ENCODE measurements at regions not wholly inside any gene's neighbourhood (a gene's known extent, or its start where the extent isn't known, plus 50 kb on each side); places are given as distances from the start of the nearest gene placed in this dataset.

DNA sequence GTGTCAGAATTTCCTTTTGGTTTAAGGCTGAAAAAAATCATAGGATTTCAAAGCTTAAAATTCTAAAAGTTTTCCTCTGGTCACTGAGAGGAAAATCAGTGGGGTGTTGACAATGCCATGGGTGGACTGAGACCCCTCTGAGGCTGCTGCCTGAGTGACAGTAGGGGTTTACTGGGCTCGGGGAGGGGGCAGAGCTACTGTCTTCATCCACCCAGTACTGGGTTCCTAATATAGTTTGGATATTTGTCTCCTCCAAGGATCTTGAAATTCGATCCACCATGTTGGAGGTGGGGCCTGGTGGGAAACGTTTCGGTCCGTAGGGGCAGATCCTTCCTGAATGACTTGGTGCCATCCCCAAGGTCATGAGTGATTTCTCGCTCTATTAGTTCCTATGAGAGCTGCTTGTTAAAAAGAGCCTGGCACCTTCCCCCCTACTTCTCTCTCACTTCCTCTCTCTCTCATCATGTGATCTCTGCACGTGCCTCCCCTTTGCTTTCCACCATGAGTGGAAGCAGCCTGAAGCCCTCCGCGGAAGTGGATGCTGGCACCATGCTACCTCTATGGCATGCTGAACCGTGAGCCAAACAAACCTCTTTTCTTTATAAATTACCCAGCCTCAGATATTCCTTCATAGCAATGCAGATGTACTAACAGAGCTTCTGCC, 72.3 kb downstream of the MAP10 start:
- no peak overlapping the region for H3K4me2 ChIP-seq (ENCODE audit: low read depth, low read length, poor library complexity, severe bottlenecking)
- H3K9me3 ChIP-seq (ENCODE audit: insufficient read depth, low read length), result no peaks in the 10 kb centered on the region

DNA sequence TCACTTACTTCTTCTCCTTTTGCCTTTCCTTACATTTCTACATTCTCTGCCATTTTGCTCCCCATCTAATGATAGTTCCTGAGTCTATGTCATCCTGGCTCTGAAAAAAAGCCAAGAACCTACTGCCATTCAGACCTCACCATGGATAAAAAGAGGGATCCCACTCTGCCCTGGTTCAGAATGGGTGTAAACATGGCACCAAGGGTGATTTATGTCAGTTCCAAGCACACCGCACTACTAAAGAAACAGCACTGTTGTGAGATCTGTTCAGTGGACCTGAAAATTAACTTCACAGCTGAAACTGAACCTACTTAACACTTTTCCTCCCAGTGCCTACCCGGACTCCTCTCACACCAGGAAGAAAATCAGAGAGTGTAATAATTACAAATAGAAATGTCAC, 72.3 kb upstream of the NTPCR start:
- H3K27ac ChIP-seq (ENCODE audit: low read depth, low read length), result no peak overlapping the region
- no peaks in the 10 kb centered on the region for H3K27me3 ChIP-seq (ENCODE audit: low read length)
- TF ChIP-seq EZH2phosphoT487 (conservative IDR thresholded peaks at IDR 0.05; ENCODE audit: low read length), result no peak
- TF ChIP-seq, protein P1, sequence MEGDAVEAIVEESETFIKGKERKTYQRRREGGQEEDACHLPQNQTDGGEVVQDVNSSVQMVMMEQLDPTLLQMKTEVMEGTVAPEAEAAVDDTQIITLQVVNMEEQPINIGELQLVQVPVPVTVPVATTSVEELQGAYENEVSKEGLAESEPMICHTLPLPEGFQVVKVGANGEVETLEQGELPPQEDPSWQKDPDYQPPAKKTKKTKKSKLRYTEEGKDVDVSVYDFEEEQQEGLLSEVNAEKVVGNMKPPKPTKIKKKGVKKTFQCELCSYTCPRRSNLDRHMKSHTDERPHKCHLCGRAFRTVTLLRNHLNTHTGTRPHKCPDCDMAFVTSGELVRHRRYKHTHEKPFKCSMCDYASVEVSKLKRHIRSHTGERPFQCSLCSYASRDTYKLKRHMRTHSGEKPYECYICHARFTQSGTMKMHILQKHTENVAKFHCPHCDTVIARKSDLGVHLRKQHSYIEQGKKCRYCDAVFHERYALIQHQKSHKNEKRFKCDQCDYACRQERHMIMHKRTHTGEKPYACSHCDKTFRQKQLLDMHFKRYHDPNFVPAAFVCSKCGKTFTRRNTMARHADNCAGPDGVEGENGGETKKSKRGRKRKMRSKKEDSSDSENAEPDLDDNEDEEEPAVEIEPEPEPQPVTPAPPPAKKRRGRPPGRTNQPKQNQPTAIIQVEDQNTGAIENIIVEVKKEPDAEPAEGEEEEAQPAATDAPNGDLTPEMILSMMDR (IDR thresholded peaks at IDR 0.05; ENCODE audit: insufficient read depth, low read length, poor library complexity, severe bottlenecking), result no peak

More for the DNA sequence above, 72.3 kb downstream of the MAP10 start:
- Histone ChIP-seq H4K20me1 (ENCODE audit: low read depth, low read length) (no peaks in the 10 kb centered on the region), H3K79me2 (ENCODE audit: insufficient read depth, low read length) (no peaks in the 10 kb centered on the region), H3F3A (ENCODE audit: insufficient read depth) (no peaks in the 10 kb centered on the region), H3K9me2 (replicated peaks; ENCODE audit: insufficient read depth, low read length) (no peaks in the 10 kb centered on the region), H3K27me3 (ENCODE audit: low read length) (no peaks in the 10 kb centered on the region), H3K27ac (ENCODE audit: low read depth, low read length) (no peak overlapping the region), H3K36me3 (ENCODE audit: low read length) (no peaks in the 10 kb centered on the region), H2AFZ (ENCODE audit: low read depth, low read length, severe bottlenecking) (no peak overlapping the region), H3K9ac (ENCODE audit: low read length) (no peak overlapping the region), H3K4me3 (ENCODE audit: insufficient read depth, low read length, poor library complexity, severe bottlenecking) (no peak overlapping the region)
- TF ChIP-seq, protein P1 (IDR thresholded peaks at IDR 0.05; ENCODE audit: insufficient read depth, low read length, poor library complexity, severe bottlenecking), result no peak
- no peak for TF ChIP-seq EZH2phosphoT487 (conservative IDR thresholded peaks at IDR 0.05; ENCODE audit: low read length)

DNA sequence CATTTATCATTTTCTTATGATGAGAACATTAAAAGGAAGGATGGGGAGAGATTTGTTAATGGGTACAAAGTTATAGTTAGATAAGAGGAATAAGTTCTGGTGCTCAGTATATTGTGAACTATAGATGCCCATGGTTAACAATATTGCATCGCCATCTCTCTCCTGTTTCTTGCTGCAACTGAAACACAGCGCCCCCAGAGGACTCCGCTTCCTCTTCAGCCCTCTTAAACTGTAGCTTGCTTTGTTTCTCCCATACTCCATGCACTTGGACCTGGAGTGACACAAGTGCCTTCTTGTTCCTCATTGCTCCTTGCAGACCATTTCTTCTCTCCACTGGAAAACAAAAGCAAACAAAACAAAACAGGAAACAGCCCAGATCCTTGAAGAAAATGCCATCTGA, 70.1 kb upstream of the NTPCR start:
- Histone ChIP-seq H3K4me2 (ENCODE audit: low read depth, low read length, poor library complexity, severe bottlenecking) (no peak overlapping the region), H4K20me1 (ENCODE audit: low read depth, low read length) (no peaks in the 10 kb centered on the region), H3K9me2 (replicated peaks; ENCODE audit: insufficient read depth, low read length) (no peaks in the 10 kb centered on the region), H2AFZ (ENCODE audit: low read depth, low read length, severe bottlenecking) (no peak overlapping the region), H3K27ac (ENCODE audit: low read depth, low read length) (no peak overlapping the region), H3K27me3 (ENCODE audit: low read length) (no peaks in the 10 kb centered on the region), H3K9ac (ENCODE audit: low read length) (no peak overlapping the region), H3K79me2 (ENCODE audit: insufficient read depth, low read length) (no peaks in the 10 kb centered on the region), H3K36me3 (ENCODE audit: low read length) (no peaks in the 10 kb centered on the region), H3K4me3 (ENCODE audit: insufficient read depth, low read length, poor library complexity, severe bottlenecking) (no peak overlapping the region), H3F3A (ENCODE audit: insufficient read depth) (no peaks in the 10 kb centered on the region), H3K9me3 (ENCODE audit: insufficient read depth, low read length) (no peaks in the 10 kb centered on the region)
- TF ChIP-seq, protein P1 (IDR thresholded peaks at IDR 0.05; ENCODE audit: insufficient read depth, low read length, poor library complexity, severe bottlenecking), result peak; percentile 11
- TF ChIP-seq EZH2phosphoT487 (conservative IDR thresholded peaks at IDR 0.05; ENCODE audit: low read length), result no peak

More for the DNA sequence above, 72.3 kb upstream of the NTPCR start:
- Histone ChIP-seq H3K4me3 (ENCODE audit: insufficient read depth, low read length, poor library complexity, severe bottlenecking) (no peak overlapping the region), H2AFZ (ENCODE audit: low read depth, low read length, severe bottlenecking) (no peak overlapping the region), H3K79me2 (ENCODE audit: insufficient read depth, low read length) (no peaks in the 10 kb centered on the region), H3K36me3 (ENCODE audit: low read length) (no peaks in the 10 kb centered on the region), H3K9me2 (replicated peaks; ENCODE audit: insufficient read depth, low read length) (no peaks in the 10 kb centered on the region), H3K9me3 (ENCODE audit: insufficient read depth, low read length) (no peaks in the 10 kb centered on the region), H4K20me1 (ENCODE audit: low read depth, low read length) (no peaks in the 10 kb centered on the region), H3F3A (ENCODE audit: insufficient read depth) (no peaks in the 10 kb centered on the region), H3K4me2 (ENCODE audit: low read depth, low read length, poor library complexity, severe bottlenecking) (no peak overlapping the region), H3K9ac (ENCODE audit: low read length) (no peak overlapping the region)
